ENCODE measurements at regions not wholly inside any gene's neighbourhood (a gene's known extent, or its start where the extent isn't known, plus 50 kb on each side); places are given as distances from the start of the nearest gene placed in this dataset.

DNA sequence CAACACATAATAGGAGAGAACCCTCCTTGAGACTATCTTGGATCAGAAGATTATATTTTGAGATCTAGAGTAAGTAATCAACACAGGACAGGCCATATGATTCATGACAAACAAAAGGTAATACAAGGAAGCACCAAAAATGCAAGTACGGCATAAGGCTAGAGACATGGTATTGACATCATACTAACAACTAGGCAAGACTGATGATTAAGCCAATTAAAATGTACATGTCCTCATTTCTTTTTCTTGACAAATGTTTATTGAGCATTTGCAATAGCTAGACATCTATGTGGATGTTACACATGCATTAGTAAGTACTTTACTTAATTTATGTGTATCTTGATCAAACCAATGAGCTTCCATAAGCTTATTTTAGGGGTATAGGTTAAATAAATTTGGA is 695.7 kb upstream of the GALNTL6 start:
- TF ChIP-seq ZSCAN20 (CRISPR knock-in tag; IDR thresholded peaks at IDR 0.05): no peak
- ChIA-PET CTCF (no interaction called here), POLR2A (no interaction called here)
- 50% methylated on average over 1 of the region's 1 CpG for WGBS (ENCODE audit: missing lambda C conversion rate)
- ATAC-seq (no peak), DNase-seq (ENCODE audit: low read depth in 1 of 2, low spot score in 1 of 2) (no peak), FAIRE-seq (no peak)
- H3K4me1 ChIP-seq: no peaks in the 10 kb centered on the region
- no peak overlapping the region for H3K4me2 ChIP-seq
- H3K27ac ChIP-seq: no peak overlapping the region
- no peaks in the 10 kb centered on the region for H3K9me3 ChIP-seq
- H3K4me3 ChIP-seq: no peak overlapping the region

DNA sequence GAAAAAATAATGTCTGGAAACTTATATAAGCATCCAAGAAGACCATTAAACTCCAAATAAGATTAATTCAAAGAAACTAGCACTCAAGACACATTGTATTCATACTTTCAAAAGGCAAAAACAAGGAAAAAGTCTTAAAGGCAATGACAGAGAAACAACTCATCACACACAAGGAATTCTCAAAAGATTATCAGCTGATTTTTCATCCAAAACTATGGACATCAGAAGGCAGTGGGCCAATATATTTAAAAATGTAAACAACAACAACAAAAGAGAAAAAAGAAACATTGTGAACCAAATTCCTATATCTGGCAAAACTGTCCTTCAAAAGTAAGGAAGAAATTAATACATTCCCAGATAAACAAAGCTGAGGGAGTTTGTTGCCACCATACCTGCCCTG is 711.4 kb upstream of the GALNTL6 start:
- H3K27ac ChIP-seq: no peak overlapping the region
- ChIA-PET CTCF (no interaction called here), POLR2A (no interaction called here)
- H3K4me2 ChIP-seq: no peak overlapping the region
- ATAC-seq (no peak), FAIRE-seq (no peak), DNase-seq (ENCODE audit: low read depth in 1 of 2, low spot score in 1 of 2) (no peak)
- H3K4me1 ChIP-seq: no peaks in the 10 kb centered on the region
- TF ChIP-seq TP53 (CRISPR knock-in tag; IDR thresholded peaks at IDR 0.05): no peak
- no peak overlapping the region for H3K4me3 ChIP-seq
- H3K9me3 ChIP-seq: no peaks in the 10 kb centered on the region

DNA sequence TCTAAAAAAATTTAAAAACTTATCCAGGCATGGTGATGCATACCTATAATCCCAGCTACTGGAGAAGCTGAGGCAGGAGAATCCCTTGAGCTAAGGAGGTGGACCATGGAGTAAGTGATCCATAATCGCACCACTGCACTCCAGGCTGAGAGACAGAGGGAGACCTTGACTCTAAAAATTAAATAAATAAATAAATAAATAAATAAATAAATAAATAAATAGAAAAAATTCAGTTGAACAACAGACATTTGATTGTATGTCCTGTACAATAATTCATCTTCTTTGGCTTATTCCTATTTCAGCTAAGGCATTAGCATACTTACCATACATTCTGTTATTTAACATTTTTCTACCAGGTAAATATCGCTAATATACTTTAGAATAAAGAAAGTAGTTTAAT is 726.1 kb upstream of the GALNTL6 start:
- ATAC-seq (no peak), DNase-seq (ENCODE audit: low read depth in 1 of 2, low spot score in 1 of 2) (no peak), FAIRE-seq (no peak)
- POLR2A ChIA-PET: no interaction called here
- Histone ChIP-seq H3K4me2 (no peak overlapping the region), H3K9me3 (no peaks in the 10 kb centered on the region), H3K4me3 (no peak overlapping the region), H3K4me1 (no peaks in the 10 kb centered on the region), H3K27ac (no peak overlapping the region)
- TF ChIP-seq, protein P1, sequence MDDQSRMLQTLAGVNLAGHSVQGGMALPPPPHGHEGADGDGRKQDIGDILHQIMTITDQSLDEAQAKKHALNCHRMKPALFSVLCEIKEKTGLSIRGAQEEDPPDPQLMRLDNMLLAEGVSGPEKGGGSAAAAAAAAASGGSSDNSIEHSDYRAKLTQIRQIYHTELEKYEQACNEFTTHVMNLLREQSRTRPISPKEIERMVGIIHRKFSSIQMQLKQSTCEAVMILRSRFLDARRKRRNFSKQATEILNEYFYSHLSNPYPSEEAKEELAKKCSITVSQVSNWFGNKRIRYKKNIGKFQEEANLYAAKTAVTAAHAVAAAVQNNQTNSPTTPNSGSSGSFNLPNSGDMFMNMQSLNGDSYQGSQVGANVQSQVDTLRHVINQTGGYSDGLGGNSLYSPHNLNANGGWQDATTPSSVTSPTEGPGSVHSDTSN (IDR thresholded peaks at IDR 0.05): no peak
- TF ChIP-seq ZC3H11A (IDR thresholded peaks at IDR 0.05): peak; percentile 40; the same call in 1 of the 2 replicates
- CTCF ChIA-PET: no interaction called here
- 28% methylated on average over 2 of the region's 2 CpGs for WGBS (ENCODE audit: missing lambda C conversion rate)

DNA sequence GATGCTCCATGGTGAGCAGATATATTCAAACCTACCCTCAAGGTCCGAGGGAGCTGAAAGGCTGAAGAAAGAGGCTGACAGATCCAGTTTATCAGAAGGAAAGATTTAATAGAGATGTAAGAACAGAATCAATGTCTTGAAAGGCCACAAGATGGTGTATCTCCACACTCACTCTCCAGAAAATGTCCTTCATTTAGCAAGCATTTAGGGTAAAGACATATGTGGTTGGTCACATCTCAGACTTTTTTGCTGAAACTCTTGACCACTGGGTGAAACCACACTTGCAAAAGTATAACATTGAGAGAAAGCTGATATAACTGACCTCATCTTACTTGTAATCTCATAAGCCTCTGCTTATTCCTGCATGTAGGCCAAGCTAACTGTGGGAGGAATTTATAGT is 745.8 kb upstream of the GALNTL6 start:
- Histone ChIP-seq H3K27ac (no peak overlapping the region), H3K4me3 (no peak overlapping the region), H3K4me2 (no peak overlapping the region), H3K9me3 (no peaks in the 10 kb centered on the region), H3K4me1 (no peaks in the 10 kb centered on the region)
- ChIA-PET POLR2A (no interaction called here), CTCF (no interaction called here)
- FAIRE-seq (no peak), ATAC-seq (no peak), DNase-seq (ENCODE audit: low read depth in 1 of 2, low spot score in 1 of 2) (peak in 1 of 2 experiments; percentile 4)
- WGBS (ENCODE audit: missing lambda C conversion rate): 4% methylated on average over 1 of the region's 1 CpG
- TF ChIP-seq FOSB (CRISPR knock-in tag; IDR thresholded peaks at IDR 0.05) (no peak), CHD2 (IDR thresholded peaks at IDR 0.05; ENCODE audit: low read length, partially characterized antibody) (no peak), HOXB13 (CRISPR knock-in tag; IDR thresholded peaks at IDR 0.05; ENCODE audit: low read depth) (no peak)
- TF ChIP-seq, protein P2, sequence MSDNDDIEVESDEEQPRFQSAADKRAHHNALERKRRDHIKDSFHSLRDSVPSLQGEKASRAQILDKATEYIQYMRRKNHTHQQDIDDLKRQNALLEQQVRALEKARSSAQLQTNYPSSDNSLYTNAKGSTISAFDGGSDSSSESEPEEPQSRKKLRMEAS (IDR thresholded peaks at IDR 0.05): no peak
- TF ChIP-seq, protein P1 (IDR thresholded peaks at IDR 0.05): no peak
- TF ChIP-seq, protein P3, sequence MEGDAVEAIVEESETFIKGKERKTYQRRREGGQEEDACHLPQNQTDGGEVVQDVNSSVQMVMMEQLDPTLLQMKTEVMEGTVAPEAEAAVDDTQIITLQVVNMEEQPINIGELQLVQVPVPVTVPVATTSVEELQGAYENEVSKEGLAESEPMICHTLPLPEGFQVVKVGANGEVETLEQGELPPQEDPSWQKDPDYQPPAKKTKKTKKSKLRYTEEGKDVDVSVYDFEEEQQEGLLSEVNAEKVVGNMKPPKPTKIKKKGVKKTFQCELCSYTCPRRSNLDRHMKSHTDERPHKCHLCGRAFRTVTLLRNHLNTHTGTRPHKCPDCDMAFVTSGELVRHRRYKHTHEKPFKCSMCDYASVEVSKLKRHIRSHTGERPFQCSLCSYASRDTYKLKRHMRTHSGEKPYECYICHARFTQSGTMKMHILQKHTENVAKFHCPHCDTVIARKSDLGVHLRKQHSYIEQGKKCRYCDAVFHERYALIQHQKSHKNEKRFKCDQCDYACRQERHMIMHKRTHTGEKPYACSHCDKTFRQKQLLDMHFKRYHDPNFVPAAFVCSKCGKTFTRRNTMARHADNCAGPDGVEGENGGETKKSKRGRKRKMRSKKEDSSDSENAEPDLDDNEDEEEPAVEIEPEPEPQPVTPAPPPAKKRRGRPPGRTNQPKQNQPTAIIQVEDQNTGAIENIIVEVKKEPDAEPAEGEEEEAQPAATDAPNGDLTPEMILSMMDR (IDR thresholded peaks at IDR 0.05): no peak
- TF ChIP-seq, protein P4, sequence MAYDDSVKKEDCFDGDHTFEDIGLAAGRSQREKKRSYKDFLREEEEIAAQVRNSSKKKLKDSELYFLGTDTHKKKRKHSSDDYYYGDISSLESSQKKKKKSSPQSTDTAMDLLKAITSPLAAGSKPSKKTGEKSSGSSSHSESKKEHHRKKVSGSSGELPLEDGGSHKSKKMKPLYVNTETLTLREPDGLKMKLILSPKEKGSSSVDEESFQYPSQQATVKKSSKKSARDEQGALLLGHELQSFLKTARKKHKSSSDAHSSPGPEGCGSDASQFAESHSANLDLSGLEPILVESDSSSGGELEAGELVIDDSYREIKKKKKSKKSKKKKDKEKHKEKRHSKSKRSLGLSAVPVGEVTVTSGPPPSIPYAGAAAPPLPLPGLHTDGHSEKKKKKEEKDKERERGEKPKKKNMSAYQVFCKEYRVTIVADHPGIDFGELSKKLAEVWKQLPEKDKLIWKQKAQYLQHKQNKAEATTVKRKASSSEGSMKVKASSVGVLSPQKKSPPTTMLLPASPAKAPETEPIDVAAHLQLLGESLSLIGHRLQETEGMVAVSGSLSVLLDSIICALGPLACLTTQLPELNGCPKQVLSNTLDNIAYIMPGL (CRISPR knock-in tag; IDR thresholded peaks at IDR 0.05; ENCODE audit: borderline replicate concordance): no peak

DNA sequence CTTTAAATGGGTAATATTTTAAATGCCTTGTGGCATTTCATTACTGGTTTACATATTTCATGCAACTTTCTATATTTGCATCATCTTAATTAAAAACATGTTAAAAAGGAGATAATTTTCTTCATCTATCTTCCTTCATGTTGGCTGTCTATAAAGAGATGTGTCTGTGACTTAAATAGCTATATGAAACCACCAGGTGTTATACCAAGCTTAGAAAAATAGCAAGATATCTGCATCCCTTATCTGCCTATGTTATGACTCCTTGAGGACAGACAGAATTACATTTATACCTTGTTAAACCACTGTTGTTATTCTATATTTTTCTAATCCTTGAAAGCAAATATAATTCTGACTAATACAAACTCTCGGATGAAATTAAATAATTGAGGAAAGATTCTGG is 763.8 kb upstream of the GALNTL6 start:
- ChIA-PET POLR2A (no interaction called here), CTCF (no interaction called here)
- FAIRE-seq (no peak), ATAC-seq (no peak), DNase-seq (ENCODE audit: low read depth in 1 of 2, low spot score in 1 of 2) (no peak)
- WGBS (ENCODE audit: missing lambda C conversion rate): 48% methylated on average over 1 of the region's 1 CpG
- Histone ChIP-seq H3K4me3 (no peak overlapping the region), H3K4me2 (no peak overlapping the region), H3K9me3 (no peaks in the 10 kb centered on the region), H3K27ac (no peak overlapping the region), H3K4me1 (no peaks in the 10 kb centered on the region)
- TF ChIP-seq TFCP2L1 (CRISPR knock-in tag; IDR thresholded peaks at IDR 0.05): no peak

Measured in A549 (cell line).